GM21529 (cell line): ENCODE measurements at regions not wholly inside any gene's neighbourhood (a gene's known extent, or its start where the extent isn't known, plus 50 kb on each side); places are given as distances from the start of the nearest gene placed in this dataset.

Experiments
- ATAC-seq: cut with Tn5 transposase; IDR thresholded peaks from one replicate; pipeline ENCODE4 v1.9.1; 2021; ENCODE audit not compliant: unreplicated experiment

- no peak for ATAC-seq
These were observed 1198.3 kb upstream of the CDH6 start for GRCh38 chr5:29995154-29995553.

- no peak for ATAC-seq
These were observed 1199.0 kb upstream of the CDH6 start for GRCh38 chr5:29994519-29994918.

- ATAC-seq = no peak
These were observed 1200.2 kb upstream of the CDH6 start for GRCh38 chr5:29993286-29993685.

GRCh38 chr5:29992248-29992647 is 1201.2 kb upstream of the CDH6 start:
- ATAC-seq = no peak

- ATAC-seq = no peak
These were observed 1202.8 kb upstream of the CDH6 start for GRCh38 chr5:29990681-29991080.

- no peak for ATAC-seq
These were observed 1209.3 kb upstream of the CDH6 start for GRCh38 chr5:29984156-29984540.

- ATAC-seq = no peak
These were observed 1209.8 kb upstream of the CDH6 start for GRCh38 chr5:29983528-29984155.

GRCh38 chr5:29982457-29982856 is 1211.0 kb upstream of the CDH6 start:
- ATAC-seq = no peak

- ATAC-seq = no peak
These were observed 1220.9 kb upstream of the CDH6 start for GRCh38 chr5:29972597-29972996.

GRCh38 chr5:29963956-29964355 is 1229.5 kb upstream of the CDH6 start:
- ATAC-seq = no peak

GRCh38 chr5:29960323-29960722 is 1233.2 kb upstream of the CDH6 start:
- ATAC-seq = no peak

- ATAC-seq = no peak
These were observed 1242.9 kb upstream of the CDH6 start for GRCh38 chr5:29950416-29951145.

GRCh38 chr5:29949301-29949872 is 1244.1 kb upstream of the CDH6 start:
- ATAC-seq = no peak

GRCh38 chr5:29944327-29944726 is 1249.2 kb upstream of the CDH6 start:
- no peak for ATAC-seq

GRCh38 chr5:29942089-29942488 is 1251.4 kb upstream of the CDH6 start:
- no peak for ATAC-seq

- ATAC-seq = no peak
These were observed 1253.5 kb upstream of the CDH6 start for GRCh38 chr5:29939988-29940387.

GRCh38 chr5:29935371-29935770 is 1258.1 kb upstream of the CDH6 start:
- no peak for ATAC-seq

GRCh38 chr5:29930316-29930715 is 1263.2 kb upstream of the CDH6 start:
- no peak for ATAC-seq

- ATAC-seq = no peak
These were observed 1269.4 kb upstream of the CDH6 start for GRCh38 chr5:29924107-29924506.

GRCh38 chr5:29905626-29906353 is 1287.7 kb upstream of the CDH6 start:
- no peak for ATAC-seq

- ATAC-seq = no peak
These were observed 1290.6 kb upstream of the CDH6 start for GRCh38 chr5:29902859-29903258.

GRCh38 chr5:29899583-29899982 is 1293.9 kb upstream of the CDH6 start:
- no peak for ATAC-seq
